Sigmoid colon (tissue), 6 donors: ENCODE measurements at regions not wholly inside any gene's neighbourhood (a gene's known extent, or its start where the extent isn't known, plus 50 kb on each side); places are given as distances from the start of the nearest gene placed in this dataset.

Experiments
- DNase-seq: peaks from one replicate; pipeline ENCODE4 v3.0.0-alpha.2; 2019
- H3K27ac ChIP-seq, 4 donors: fragments of 200-600 bp; sonication (generic); one replicate each; pipeline ENCODE4 v1.5.1; 2016 to 2019; ENCODE audit warnings: mild to moderate bottlenecking in 1 of 4
- H3K27me3 ChIP-seq, 3 donors: fragments of 200-600 bp; sonication (generic); one replicate each; pipeline ENCODE4 v1.5.1; 2019; ENCODE audit warnings: mild to moderate bottlenecking in 1 of 3
- H3K36me3 ChIP-seq, 4 donors: fragments of 200-600 bp; sonication (generic); one replicate each; pipeline ENCODE4 v1.5.1; 2016 to 2019
- H3K4me1 ChIP-seq, 4 donors: fragments of 200-600 bp; sonication (generic); one replicate each; pipeline ENCODE4 v1.5.1; 2017 to 2019
- H3K4me3 ChIP-seq, 4 donors: fragments of 200-600 bp; sonication (generic); one replicate each; pipeline ENCODE4 v1.5.1; 2017 to 2019; ENCODE audit warnings: mild to moderate bottlenecking in 2 of 4, moderate library complexity in 1 of 4
- H3K9me3 ChIP-seq, 4 donors: fragments of 200-600 bp in 3 of 4; sonication (generic) in 3 of 4; one replicate each; pipeline versions ENCODE4 v1.5.1 to v1.6.1; 2013 to 2019
- CTCF ChIP-seq, 4 experiments: fragments of 450-650 bp in 3 of 4; fragments of 200-600 bp in 1 of 4; IDR thresholded peaks; one replicate each; pipeline ENCODE4 v1.5.1; 2016 to 2019; ENCODE audit warnings: antibody characterized with exemption in 4 of 4, mild to moderate bottlenecking in 3 of 4, moderate library complexity in 2 of 4
- EP300 ChIP-seq, 4 donors: sonication (generic); formaldehyde crosslinking; IDR thresholded peaks; one replicate each; pipeline ENCODE4 v1.6.1; 2017; ENCODE audit warnings: antibody characterized with exemption in 4 of 4
- POLR2A ChIP-seq, 2 donors: fragments of 450-650 bp; IDR thresholded peaks; one replicate each; pipeline ENCODE4 v1.6.1; 2016; ENCODE audit warnings: antibody characterized with exemption in 2 of 2, mild to moderate bottlenecking in 2 of 2, moderate library complexity in 2 of 2
- POLR2AphosphoS5 ChIP-seq, 4 donors: sonication (generic); formaldehyde crosslinking; IDR thresholded peaks; one replicate each; pipeline ENCODE4 v1.6.1; 2017; ENCODE audit warnings: antibody characterized with exemption in 4 of 4
- WGBS, 2 donors: extraction: QIAGEN DNeasy Blood & Tissue Kit; methylation state at CpG; one replicate each; pipeline ENCODE4 v1.1.7; 2013; 5-methylcytosine and 5-hydroxymethylcytosine counted together
- intact Hi-C: fragments of 100-400 bp; cut with DNase I; formaldehyde crosslinking; loops from one replicate; pipeline ENCODE4 v1.15.1; 2023
- donor health status: healthy with polysubstance abuse.
- donor health status: healthy.

- no peak for TF ChIP-seq EP300 (IDR thresholded peaks at IDR 0.05)
- no peak for TF ChIP-seq POLR2AphosphoS5 (IDR thresholded peaks at IDR 0.05)
- TF ChIP-seq POLR2A (IDR thresholded peaks at IDR 0.05), result no peak
- TF ChIP-seq CTCF (IDR thresholded peaks at IDR 0.05), result no peak
- intact Hi-C loops, result no loop called here
- Histone ChIP-seq H3K27ac (no peak overlapping the region), H3K9me3 (no peaks in the 10 kb centered on the region), H3K27me3 (no peaks in the 10 kb centered on the region), H3K36me3 (no peaks in the 10 kb centered on the region), H3K4me1 (no peaks in the 10 kb centered on the region), H3K4me3 (no peak overlapping the region)
- no peak for DNase-seq
Measured at GRCh38 chr6:82823361-82823760, 242.3 kb downstream of the UBE3D start.

- no peak for DNase-seq
- Histone ChIP-seq H3K27me3 (no peaks in the 10 kb centered on the region), H3K4me3 (no peak overlapping the region), H3K36me3 (no peaks in the 10 kb centered on the region), H3K27ac (no peak overlapping the region), H3K4me1 (no peaks in the 10 kb centered on the region), H3K9me3 (no peaks in the 10 kb centered on the region)
- intact Hi-C loops, result no loop called here
- TF ChIP-seq EP300 (IDR thresholded peaks at IDR 0.05), result no peak
- TF ChIP-seq POLR2A (IDR thresholded peaks at IDR 0.05), result no peak
- no peak for TF ChIP-seq CTCF (IDR thresholded peaks at IDR 0.05)
- no peak for TF ChIP-seq POLR2AphosphoS5 (IDR thresholded peaks at IDR 0.05)
- 83 to 90% methylated on average over 3 of the region's 3 CpGs for WGBS, 2 donors
Measured at GRCh38 chr6:82832811-82833210, 232.8 kb downstream of the UBE3D start.

GRCh38 chr6:82833481-82833880 lies 232.2 kb downstream of the UBE3D start:
- H3K4me1 ChIP-seq, result no peaks in the 10 kb centered on the region
- TF ChIP-seq CTCF (IDR thresholded peaks at IDR 0.05) (no peak), POLR2A (IDR thresholded peaks at IDR 0.05) (no peak), EP300 (IDR thresholded peaks at IDR 0.05) (no peak), POLR2AphosphoS5 (IDR thresholded peaks at IDR 0.05) (no peak)
- H3K9me3 ChIP-seq, result no peaks in the 10 kb centered on the region
- no peak overlapping the region for H3K4me3 ChIP-seq
- intact Hi-C loops, result no loop called here
- no peak overlapping the region for H3K27ac ChIP-seq
- 74 to 75% methylated on average over 2 of the region's 2 CpGs for WGBS, 2 donors
- no peak for DNase-seq
- H3K27me3 ChIP-seq, result no peaks in the 10 kb centered on the region
- H3K36me3 ChIP-seq, result no peaks in the 10 kb centered on the region

- WGBS, 2 donors, result 79 to 81% methylated on average over 12 of the region's 12 CpGs
- TF ChIP-seq POLR2A (IDR thresholded peaks at IDR 0.05) (no peak), CTCF (IDR thresholded peaks at IDR 0.05) (no peak), POLR2AphosphoS5 (IDR thresholded peaks at IDR 0.05) (no peak)
- Histone ChIP-seq H3K4me3 (no peak overlapping the region), H3K9me3 (no peaks in the 10 kb centered on the region), H3K4me1 (no peaks in the 10 kb centered on the region), H3K27ac (no peak overlapping the region), H3K36me3 (no peaks in the 10 kb centered on the region), H3K27me3 (no peaks in the 10 kb centered on the region)
- DNase-seq, result no peak
- intact Hi-C loops, result no loop called here
Measured at GRCh38 chr6:82836022-82836575, 229.5 kb downstream of the UBE3D start.

GRCh38 chr6:82840571-82840970 lies 225.1 kb downstream of the UBE3D start:
- no peaks in the 10 kb centered on the region for H3K9me3 ChIP-seq
- TF ChIP-seq POLR2A (IDR thresholded peaks at IDR 0.05), result no peak
- no peak for TF ChIP-seq CTCF (IDR thresholded peaks at IDR 0.05)
- no peak for TF ChIP-seq EP300 (IDR thresholded peaks at IDR 0.05)
- no peak for TF ChIP-seq POLR2AphosphoS5 (IDR thresholded peaks at IDR 0.05)
- no peak overlapping the region for H3K4me3 ChIP-seq
- DNase-seq, result no peak
- 96 to 100% methylated on average over 1 of the region's 1 CpG for WGBS, 2 donors
- H3K27ac ChIP-seq, result no peak overlapping the region
- no peaks in the 10 kb centered on the region for H3K36me3 ChIP-seq
- intact Hi-C loops, result no loop called here
- no peaks in the 10 kb centered on the region for H3K27me3 ChIP-seq
- H3K4me1 ChIP-seq, result no peaks in the 10 kb centered on the region
